Ureter (tissue), 1 donor: ENCODE measurements at regions not wholly inside any gene's neighbourhood (a gene's known extent, or its start where the extent isn't known, plus 50 kb on each side); places are given as distances from the start of the nearest gene placed in this dataset.
A peak's percentile ranks its signal among the peaks of the same experiment; 100 is the strongest.

ENCODE experiments used
- DNase-seq: peaks from one replicate; pipeline ENCODE4 v3.0.0-alpha.2; 2020; ENCODE audit warnings: low spot score
- donor health status: DM: yes; HTN: yes; CAD: no.

DNA sequence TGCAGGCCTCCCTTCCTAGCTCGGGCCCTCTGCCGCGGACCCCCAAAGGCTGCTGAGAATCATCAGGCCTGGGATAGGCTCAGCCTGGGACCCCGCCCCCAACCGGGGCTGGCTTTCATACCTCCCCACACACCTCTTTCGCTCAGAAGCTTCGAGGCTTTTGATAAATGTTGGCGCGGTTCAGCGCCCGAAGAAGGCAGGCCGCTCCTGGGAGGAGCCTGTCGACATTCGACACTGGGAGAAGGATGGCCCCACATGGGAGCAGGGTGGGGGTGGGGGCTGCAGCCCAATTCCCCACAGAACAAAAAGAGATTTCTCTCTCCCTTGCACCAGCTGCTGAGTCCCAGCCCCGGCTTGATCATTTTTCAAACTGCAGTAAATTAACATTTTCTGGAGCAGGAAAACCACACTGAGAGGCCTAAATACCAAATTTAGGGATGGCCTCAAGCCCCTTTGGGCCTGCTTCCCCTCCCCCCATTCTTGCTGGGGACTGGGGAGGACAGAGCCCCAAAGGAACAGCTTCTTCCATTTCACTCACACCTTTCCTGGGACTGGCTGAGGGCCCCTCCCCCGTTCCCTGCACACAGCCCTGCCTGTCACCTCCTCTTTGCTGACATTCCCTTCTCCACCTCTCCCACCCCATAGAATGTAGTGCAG lies 112.9 kb upstream of the PJA1 start:
- DNase-seq: no peak

DNA sequence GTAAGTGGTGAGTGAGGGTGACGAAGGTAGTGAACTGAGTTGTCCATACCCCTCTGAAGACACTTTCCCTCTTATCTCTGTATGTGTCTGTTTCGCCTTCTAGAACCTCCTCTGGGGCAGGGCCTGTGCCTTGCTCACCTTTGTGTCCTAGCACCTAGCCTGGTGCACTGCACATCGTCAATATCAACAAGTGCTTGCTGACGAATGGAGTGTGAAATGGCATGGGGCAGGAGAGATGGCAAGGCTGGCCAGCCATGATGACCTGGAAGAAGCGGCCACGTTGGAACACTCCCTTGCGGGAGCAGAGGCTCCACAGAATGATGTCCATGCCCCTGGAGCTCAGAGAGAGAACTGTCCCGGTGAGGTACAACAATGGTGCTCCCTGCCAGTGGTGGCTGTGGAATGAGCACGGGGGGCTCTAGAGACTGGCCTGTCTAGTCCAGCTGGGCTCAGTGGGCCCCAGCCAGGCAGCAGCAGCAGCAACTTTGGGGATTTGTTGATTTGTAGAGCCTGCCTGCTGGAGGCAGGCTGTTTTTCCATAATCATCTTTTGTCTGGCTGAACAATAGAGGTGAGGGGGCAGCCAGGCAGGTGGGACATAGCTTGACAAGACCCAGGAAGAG lies 112.2 kb upstream of the PJA1 start:
- no peak for DNase-seq

DNA sequence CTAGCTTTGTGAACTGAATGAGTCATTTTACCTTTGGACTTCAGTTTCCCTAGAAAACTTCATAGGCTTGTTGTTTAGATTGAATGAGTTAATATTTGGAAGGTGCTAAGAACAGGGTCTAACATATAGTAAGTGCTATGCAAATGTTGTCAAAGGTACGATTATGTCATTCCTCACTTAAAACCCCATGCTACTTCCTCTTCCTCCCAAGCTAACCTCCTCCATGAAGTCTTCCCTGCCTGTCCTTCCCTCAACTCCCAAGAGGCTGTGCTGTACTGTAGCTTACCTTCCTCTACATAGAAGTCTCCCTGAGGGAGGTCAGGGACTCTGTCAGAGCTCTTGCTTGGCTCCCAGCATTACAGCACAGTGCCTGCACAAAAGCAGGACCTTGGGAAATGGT lies 103.4 kb upstream of the PJA1 start:
- DNase-seq: no peak

DNA sequence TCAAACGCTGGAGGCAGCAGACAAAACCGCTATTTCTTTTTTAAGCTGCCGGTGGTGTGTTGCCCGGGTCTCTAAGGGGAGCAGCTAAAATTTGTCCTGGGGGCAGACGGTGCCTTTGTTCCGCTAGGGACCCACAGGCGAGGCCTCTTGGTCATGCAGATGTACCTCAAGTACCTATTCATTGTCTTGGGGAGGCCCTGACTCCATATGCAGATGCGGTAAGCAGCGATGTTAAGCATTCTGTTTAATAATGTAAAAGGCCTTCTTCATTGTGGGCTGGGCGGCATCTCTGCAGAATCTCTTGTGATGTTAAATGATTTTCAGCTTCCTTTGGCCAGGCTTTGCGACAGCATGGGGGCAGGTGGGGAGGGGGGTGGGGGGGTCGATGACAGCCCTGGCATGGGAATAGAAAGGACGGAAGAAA lies 98.9 kb upstream of the PJA1 start:
- no peak for DNase-seq

DNA sequence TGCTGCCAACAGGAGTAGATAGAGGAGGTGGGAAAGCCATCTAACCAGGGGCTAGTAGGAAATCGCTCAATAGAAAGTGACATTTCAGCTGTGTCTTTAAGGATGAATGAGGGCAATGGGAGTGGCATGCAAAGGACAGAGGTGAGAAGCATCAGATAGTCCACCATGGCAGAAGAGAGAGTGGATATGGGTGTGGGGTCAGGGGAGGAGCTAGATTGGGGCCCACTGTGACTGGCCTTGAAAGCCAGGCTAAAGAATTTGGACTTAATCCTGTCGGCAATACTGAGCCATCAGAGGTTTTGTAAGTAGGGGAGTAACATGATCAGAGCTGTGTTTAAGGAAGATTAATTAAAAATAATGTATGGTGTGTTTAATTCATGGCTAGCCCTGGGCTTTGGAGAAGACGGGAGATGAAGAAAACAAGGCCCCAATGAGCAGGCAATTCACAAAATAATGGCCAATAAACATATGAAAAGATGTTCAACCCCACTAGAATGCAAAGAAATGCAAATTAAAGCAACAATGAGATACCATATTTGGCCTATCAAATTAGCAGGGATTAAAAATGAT lies 98.1 kb upstream of the PJA1 start:
- DNase-seq: no peak

DNA sequence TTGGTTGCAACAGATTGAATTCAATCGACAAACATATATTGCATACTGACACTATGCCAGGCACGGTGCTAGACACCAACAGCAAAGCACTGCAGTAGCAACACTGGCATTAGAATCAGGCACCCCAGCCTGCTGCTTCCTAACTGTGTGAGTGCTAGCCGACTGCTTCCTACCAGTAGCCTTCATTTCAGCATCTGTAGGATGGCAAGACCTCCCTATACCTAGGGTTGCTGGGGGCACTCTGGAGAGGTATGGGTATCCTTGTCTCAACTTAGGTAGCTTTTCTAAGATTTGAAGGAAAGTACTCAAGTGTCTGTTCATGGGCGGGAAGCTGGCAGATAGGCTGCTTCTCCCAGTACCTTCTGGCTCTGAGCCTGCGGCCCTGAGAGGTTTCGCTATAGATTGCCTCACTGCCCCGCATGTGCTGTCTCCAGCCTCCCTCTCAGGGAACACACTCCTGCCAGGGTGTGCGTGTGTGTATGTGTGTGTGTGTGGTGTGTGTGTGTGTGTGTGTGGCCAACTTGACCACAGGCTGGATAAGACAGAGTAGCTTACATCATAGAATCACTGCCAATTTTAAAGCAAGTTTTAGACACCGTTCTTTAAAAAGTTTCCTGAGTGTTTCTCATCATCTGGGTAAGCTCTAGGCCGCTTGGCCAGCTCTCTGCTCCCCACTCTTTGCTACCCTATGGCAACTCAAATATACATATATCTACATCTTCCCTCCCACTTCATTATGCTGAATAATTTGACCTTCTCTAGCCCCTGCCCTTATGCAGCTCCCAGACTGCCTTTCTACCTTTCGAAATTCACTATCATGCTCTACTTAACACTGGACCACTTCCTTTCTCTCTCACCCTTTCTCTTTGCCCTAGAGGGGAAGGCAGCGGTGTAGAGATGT lies 97.0 kb upstream of the PJA1 start:
- DNase-seq: no peak

DNA sequence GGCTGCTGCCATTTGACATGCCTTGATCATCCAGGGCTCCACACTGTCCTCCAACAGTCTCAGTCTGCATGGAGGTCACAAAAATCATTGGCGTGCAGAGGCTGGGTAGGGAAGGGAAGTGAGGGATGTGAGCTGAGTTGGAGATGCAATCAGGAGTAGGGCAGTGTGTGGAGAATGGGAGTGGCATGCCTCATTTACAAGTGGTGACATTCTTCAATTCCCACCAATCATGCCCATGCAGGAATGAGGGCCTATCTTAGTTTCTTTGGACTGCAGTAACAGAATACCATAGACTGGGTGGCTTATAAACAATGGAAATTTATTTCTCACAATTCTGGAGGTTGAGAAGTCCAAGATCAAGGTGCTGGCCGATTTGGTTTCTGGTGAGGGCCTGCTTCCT lies 94.9 kb upstream of the PJA1 start:
- DNase-seq: no peak

DNA sequence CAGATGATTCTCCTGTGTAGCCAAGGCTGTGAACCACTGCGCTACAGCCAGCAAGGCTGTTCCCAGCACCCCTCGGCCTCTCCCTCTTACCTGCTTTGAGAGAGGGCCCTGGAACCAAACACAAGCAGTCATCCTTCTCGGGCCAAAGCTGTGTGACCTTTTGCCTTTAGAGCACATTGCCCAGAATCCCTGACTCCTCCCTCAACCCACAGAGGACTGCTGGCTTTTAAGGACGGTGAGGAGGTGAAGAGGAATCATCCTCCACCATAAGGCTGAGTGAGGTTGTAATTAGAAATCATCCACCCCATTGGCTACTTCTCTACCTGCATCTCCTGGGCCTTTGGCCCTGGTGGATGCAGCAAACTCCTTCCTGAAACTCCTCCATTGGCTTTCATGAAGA lies 93.6 kb upstream of the PJA1 start:
- no peak for DNase-seq

DNA sequence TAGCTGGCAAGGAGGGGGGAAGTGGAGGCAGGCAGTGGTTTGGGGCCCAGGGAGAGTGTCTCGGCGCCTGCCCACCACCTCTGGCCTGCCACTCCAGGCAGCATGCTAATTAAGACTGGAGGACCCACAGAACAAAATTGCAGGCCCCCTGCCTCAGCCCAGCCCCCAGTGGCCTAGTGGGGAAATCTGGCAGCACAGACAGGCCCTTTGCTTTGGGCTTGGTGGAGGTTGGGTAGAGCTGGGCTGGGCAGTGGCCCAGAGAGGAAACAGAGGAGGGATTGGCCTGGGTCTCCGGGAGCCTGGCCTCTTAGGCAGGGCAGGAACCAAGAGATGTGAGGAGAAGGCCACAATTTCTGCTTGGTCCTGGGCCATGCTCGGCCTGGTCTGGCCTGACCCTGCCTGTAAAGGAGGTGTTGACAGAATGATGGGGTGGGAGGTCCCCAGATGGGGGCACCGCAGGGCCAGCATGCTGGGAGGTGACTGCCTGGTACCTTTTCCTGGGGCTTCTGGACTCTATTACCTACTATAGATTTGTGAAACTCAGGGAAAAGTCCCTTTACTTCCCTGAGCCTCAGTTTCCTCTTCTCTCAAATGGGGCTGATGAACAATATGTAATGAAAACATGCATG lies 92.4 kb upstream of the PJA1 start:
- no peak for DNase-seq

DNA sequence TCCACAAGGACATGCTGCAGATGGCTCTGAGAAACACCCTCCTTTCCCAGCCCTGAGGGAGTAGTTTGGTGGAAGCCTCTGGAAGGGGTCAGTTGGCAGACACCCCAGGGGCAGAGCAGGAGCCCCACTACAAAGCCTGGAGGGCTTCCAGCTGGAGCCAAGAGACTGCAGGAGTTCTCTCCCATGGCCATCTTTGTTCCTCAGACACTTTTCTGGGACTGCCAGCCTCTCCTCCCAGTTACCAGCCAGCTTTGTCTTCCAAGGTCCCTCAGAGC lies 91.0 kb upstream of the PJA1 start:
- no peak for DNase-seq

DNA sequence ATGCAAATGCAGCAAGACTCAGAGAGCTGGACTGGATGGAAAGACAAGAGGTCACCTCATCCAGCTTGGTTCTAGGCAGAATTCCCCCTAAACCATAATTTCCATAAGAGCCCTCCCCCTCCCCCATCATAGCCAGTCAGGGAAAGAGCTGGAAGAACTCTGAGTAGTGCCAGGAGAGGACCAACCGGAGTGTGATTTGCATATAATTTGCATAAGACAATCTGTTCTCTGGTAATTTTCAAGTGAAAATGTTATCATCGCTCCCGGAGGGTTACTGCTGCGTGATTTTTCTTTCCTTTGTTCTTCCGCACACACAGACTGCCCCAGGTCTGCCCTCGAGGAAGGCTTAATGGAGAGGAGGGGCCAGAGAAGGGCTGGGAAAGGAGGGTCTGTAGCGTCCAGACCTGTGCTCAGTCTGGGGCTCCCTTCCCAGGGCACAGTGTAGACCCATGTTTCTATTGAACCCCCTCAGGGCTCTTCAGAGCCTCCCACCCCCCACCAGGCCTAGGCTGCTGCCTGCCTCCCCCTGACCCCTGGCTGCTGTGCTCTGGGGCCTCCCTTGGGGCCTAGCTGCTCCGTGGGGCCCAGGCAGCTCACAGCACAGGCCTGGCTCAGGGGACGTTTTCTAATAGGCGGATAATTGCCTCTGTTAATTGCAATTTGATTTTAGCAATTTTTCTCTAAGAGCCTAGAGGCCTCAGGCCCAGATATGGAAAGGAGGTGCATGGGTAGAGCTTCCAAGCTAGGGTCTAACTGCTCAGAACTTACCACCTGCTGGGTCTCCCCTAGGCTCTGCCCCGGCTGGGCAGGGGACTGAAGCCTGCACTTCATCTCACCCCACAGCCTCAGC lies 90.4 kb upstream of the PJA1 start:
- no peak for DNase-seq

DNA sequence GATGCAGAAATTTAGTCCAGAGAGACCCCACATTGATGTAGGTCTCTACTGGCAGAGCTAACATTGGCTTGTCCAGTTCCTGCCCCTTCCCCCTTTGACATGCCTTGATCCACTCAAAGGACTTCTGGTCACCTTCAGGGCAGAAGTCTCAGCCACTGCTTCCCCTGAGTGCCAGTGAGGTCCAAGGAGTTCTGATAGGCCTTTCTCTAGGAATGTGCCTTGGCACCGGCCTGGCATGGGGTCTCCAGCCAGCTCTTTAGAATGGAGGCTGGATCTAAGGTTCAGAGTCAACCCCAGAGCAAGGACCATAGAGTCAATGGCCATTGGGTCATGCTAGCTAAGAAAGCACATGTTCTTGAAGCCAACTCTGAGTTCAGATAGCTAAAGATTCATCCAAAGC lies 88.6 kb upstream of the PJA1 start:
- no peak for DNase-seq

DNA sequence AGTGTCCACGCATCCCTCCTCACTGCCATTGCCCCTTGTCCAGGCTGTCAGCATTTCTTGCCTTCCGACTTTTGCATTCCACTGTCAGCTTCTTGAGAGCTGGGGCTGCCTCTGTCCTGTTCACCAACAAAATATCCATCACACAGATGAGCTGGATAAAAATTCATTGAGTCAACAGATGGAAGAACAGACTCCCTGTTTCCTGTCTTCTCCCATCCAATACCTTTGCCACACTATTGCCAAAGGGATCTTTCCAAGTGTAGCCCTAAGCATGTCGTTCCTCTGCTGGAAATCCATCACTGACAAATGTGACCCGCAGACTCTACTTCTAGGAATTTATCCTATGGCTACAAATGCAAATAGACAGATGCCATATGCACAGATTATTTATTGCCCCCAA lies 78.0 kb upstream of the PJA1 start:
- DNase-seq: no peak

DNA sequence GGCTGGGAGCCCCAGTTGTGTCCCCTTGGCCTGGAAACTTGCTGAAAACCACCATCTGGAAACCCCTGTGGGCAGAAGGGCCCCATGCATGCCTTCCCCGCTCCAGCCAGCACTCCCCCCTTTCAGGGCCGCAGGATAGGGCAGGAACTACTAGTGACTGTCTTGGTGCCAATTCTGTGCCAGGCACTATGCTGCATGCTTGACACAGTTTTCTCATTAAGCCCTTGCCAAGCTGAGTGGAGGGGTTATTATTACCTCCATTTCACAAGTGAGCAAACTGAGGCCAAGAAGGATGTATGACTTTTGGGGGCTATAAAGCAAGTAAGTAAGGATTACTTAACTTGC lies 73.6 kb upstream of the PJA1 start:
- no peak for DNase-seq

DNA sequence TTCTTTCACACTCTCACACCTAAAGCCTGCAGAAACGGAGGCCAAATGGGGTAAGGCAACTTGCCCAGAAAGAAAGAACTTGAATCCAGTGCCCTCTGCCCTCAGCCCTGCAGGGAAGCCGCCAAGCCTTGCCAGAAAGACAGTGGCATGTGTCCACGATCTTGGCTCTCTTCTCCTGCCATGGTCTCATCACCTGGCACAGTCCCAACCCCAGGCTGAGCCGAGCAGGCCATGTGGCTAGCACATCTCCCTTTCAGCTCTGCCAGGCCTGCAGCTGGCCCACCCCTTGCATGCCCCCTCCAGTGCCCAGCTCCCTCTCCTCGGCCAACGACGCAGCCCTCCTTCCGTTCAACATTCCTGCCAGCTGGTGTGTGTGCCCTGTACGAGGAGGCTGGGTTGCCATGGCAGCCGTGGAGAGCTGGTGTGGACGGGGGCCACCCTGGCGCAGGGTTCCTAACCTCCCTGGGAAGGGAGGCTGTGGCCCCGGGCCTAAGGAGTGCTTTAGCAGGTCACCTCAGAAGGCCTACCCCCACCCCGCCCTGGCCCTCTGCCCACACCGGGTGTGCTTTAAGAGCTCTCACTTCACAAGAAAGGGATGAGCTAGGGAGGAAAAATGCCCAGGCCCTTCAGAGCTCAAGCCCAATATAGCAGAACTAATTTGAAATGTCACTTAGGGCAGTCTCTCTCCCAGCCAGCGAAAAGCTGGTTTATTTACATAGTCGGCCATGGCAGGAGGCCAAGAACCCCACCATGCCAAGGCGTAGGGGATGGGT lies 73.0 kb upstream of the PJA1 start:
- DNase-seq: peak; percentile 53

DNA sequence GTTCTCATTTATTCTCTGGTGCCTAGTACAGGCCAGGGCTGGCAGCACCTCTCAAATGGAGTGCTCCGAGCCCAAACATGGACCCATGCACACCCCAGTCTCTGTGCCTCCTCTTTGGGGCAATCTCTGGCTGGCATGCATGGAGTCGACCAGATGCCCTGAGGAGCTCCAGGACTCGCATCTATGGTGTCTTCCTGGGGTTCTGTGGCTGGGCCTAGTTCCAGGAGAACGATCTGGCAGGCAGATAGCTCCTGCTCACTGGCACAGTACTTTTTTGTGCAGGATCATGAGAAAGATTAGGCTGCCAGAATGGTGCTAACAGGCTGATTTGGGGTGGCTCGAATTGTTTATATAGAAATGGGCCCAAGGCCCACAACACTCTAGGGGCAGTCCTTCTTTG lies 72.0 kb upstream of the PJA1 start:
- no peak for DNase-seq

DNA sequence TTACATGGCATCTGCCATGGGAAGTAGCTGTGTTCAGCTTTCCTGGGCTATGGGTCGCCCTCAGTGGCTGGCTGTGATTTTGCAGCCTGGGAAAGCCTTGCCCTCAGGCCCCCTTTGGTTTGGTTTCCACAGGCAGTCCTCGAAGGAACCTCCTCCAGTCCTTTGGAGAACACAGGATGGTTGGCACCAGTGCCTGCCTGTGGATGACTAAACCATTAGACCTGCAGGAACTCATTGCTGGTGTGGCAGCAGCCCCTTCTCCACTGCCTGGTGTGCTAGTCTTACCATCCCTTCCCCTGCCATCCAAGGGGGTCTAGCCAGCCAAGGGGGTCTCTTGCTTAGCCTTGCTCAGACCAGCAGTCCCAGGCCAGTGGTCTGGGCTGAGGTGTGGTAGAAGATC lies 71.4 kb upstream of the PJA1 start:
- DNase-seq: no peak

DNA sequence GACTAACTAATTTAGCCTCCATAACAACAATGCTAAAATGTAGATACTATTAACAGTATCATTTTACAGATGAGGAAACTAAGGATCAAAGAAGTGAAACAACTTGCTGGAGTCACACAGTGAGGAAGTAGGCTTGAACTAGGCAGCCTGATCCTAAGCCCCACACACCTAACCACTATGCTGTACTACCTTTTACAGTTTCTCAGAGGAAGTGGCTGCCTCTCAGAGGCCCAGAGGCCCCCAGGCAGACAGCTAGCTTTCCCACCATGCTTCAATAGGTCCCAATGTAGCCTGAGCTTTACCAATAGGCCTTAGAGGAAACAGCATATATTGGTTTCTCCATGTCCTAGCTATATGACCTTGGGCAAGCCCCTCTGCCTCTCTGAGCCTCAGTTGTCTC lies 69.4 kb upstream of the PJA1 start:
- DNase-seq: no peak

DNA sequence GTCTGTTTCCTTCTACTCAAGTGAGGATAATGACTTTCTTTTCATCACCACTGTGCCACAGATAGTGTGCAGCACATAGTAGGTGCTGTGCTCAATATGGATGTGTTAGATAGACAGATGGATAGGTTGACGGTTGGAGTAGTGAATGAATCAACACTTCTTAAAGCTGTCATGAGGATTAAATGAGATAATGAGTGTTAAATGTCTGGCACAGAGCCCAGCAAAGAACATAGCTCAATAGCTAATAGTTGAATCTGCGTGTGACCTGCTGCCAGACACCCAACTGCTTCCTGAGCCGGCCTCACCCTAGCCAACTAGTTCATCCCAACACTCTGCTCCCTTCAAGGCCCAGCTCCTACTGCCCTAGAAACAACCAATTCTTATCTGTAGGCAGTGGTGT lies 67.7 kb upstream of the PJA1 start:
- DNase-seq: no peak

DNA sequence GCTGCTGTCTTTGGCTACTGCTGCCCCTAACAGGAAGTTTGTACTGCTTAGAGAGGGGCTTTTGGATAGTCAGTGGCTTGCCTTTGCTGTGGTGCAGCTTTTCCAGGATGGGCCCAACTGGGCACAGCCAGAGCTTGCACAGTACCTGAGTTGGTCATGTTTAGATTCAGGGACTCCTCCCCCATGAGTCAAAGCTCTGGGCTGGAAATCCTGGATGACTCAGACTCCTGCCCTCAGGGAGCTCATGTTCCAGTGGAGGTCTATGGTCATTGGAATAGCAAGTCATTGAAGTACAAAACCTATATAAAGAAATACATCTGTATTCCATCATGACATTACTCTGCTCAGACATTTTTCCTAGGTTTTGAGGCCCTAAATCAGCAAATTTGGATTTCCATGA lies 66.7 kb upstream of the PJA1 start:
- no peak for DNase-seq

DNA sequence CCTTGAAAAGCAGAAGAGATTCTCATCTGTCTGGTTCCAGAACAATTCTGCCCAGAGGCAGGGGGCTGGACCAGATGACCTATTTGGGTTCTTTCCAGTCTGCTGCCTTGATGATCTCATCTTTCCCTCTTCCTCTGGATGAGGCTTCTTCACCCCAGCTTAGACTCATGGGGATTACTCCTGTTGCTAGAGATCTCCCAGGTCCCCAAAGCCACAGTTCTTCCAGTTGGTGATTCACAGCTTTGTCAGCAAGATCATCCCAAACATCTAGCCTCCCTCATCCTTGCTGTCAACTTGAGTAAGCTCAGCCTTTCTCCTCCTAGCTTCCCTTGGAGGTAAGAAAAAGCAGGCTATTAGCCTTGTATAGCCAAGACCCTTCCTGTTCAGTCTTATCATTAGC lies 64.2 kb upstream of the PJA1 start:
- no peak for DNase-seq
